ENCODE measurements at regions not wholly inside any gene's neighbourhood (a gene's known extent, or its start where the extent isn't known, plus 50 kb on each side); places are given as distances from the start of the nearest gene placed in this dataset.

GRCh38 chr12:42652048-42652447, 62.5 kb upstream of the PRICKLE1 start:
- ChIA-PET CTCF (no interaction called here), POLR2A (no interaction called here)
- no peak overlapping the region for H3K4me3 Mint-ChIP-seq
- no peaks in the 10 kb centered on the region for H3K4me1 Mint-ChIP-seq
- no peak overlapping the region for H3K27ac Mint-ChIP-seq
- no peaks in the 10 kb centered on the region for H3K27me3 Mint-ChIP-seq
- H3K36me3 Mint-ChIP-seq (ENCODE audit: low read depth) = no peaks in the 10 kb centered on the region
- H3K9me3 Mint-ChIP-seq = no peaks in the 10 kb centered on the region
- DNase-seq = no peak

GRCh38 chr12:42648061-42648460, 58.5 kb upstream of the PRICKLE1 start:
- Mint-ChIP-seq H3K4me3 (no peak overlapping the region), H3K9me3 (no peaks in the 10 kb centered on the region), H3K4me1 (no peaks in the 10 kb centered on the region), H3K36me3 (ENCODE audit: low read depth) (no peaks in the 10 kb centered on the region), H3K27me3 (no peaks in the 10 kb centered on the region), H3K27ac (no peak overlapping the region)
- no peak for DNase-seq
- ChIA-PET CTCF (no interaction called here), POLR2A (no interaction called here)

GRCh38 chr12:42643881-42644579, 54.5 kb upstream of the PRICKLE1 start:
- Mint-ChIP-seq H3K9me3 (no peaks in the 10 kb centered on the region), H3K27ac (no peak overlapping the region), H3K4me3 (no peak overlapping the region), H3K4me1 (no peaks in the 10 kb centered on the region), H3K27me3 (no peaks in the 10 kb centered on the region), H3K36me3 (ENCODE audit: low read depth) (no peaks in the 10 kb centered on the region)
- no peak for DNase-seq
- CTCF ChIA-PET = no interaction called here
- POLR2A ChIA-PET = no interaction called here

GRCh38 chr12:42641221-42641885, 51.8 kb upstream of the PRICKLE1 start:
- ChIA-PET POLR2A (no interaction called here), CTCF (no interaction called here)
- Mint-ChIP-seq H3K4me3 (no peak overlapping the region), H3K27ac (no peak overlapping the region), H3K27me3 (no peaks in the 10 kb centered on the region), H3K9me3 (no peaks in the 10 kb centered on the region), H3K36me3 (ENCODE audit: low read depth) (no peaks in the 10 kb centered on the region), H3K4me1 (no peaks in the 10 kb centered on the region)
- no peak for DNase-seq

GRCh38 chr12:42640391-42640790, 50.8 kb upstream of the PRICKLE1 start:
- Mint-ChIP-seq H3K4me1 (no peaks in the 10 kb centered on the region), H3K36me3 (ENCODE audit: low read depth) (no peaks in the 10 kb centered on the region), H3K27me3 (no peaks in the 10 kb centered on the region), H3K4me3 (no peak overlapping the region), H3K27ac (no peak overlapping the region), H3K9me3 (no peaks in the 10 kb centered on the region)
- ChIA-PET CTCF (no interaction called here), POLR2A (no interaction called here)
- DNase-seq = no peak

GRCh38 chr12:42639556-42639955, 50.0 kb upstream of the PRICKLE1 start:
- no peaks in the 10 kb centered on the region for H3K27me3 Mint-ChIP-seq
- no peak for DNase-seq
- ChIA-PET CTCF (no interaction called here), POLR2A (no interaction called here)
- no peaks in the 10 kb centered on the region for H3K9me3 Mint-ChIP-seq
- no peaks in the 10 kb centered on the region for H3K36me3 Mint-ChIP-seq (ENCODE audit: low read depth)
- no peaks in the 10 kb centered on the region for H3K4me1 Mint-ChIP-seq
- H3K27ac Mint-ChIP-seq = no peak overlapping the region
- no peak overlapping the region for H3K4me3 Mint-ChIP-seq
